ENCODE measurements at regions not wholly inside any gene's neighbourhood (a gene's known extent, or its start where the extent isn't known, plus 50 kb on each side); places are given as distances from the start of the nearest gene placed in this dataset.

GRCh38 chr13:97106323-97106722 lies 112.0 kb upstream of the OXGR1 start:
- ATAC-seq (ENCODE audit: low read depth) (no peak), DNase-seq (no peak)
- POLR2A ChIA-PET = no interaction called here
- intact Hi-C loops (cut with micrococcal nuclease) = no loop called here
- H3K27me3 Mint-ChIP-seq = peaks cover 21% of the 10 kb centered on the region
- no peaks in the 10 kb centered on the region for H3K36me3 Mint-ChIP-seq (ENCODE audit: low read depth)
- H3K4me1 Mint-ChIP-seq = peaks cover 3% of the 10 kb centered on the region
- TF ChIP-seq CTCF (IDR thresholded peaks at IDR 0.05) = no peak
- CTCF ChIA-PET = interaction anchor here (6.2 to 9.4 kb wide), 2 partner anchors 237 to 252 kb away, joined by 79 to 183 read pairs; no protein-coding TSS in a partner anchor
- H3K4me3 Mint-ChIP-seq = no peak overlapping the region
- H3K27ac Mint-ChIP-seq = no peak overlapping the region
- H3K9me3 Mint-ChIP-seq = no peaks in the 10 kb centered on the region

- intact Hi-C loops (cut with micrococcal nuclease) = loop anchor here (2.0 kb wide), 1 partner anchor 551 kb away; no protein-coding TSS in a partner anchor
- Mint-ChIP-seq H3K4me3 (no peak overlapping the region), H3K27me3 (peaks cover 19% of the 10 kb centered on the region), H3K27ac (no peak overlapping the region), H3K36me3 (ENCODE audit: low read depth) (no peaks in the 10 kb centered on the region), H3K9me3 (no peaks in the 10 kb centered on the region), H3K4me1 (peaks cover 3% of the 10 kb centered on the region)
- ChIA-PET CTCF (interaction anchor here (2.1 to 9.4 kb wide), 3 partner anchors 235 to 251 kb away, joined by 8 to 183 read pairs (median 79); no protein-coding TSS in a partner anchor), POLR2A (interaction anchor here (0.6 kb wide), 2 partner anchors 22 to 523 kb away, joined by 3 to 4 read pairs; no protein-coding TSS in a partner anchor)
- no peak for TF ChIP-seq CTCF (IDR thresholded peaks at IDR 0.05)
- DNase-seq = no peak
- no peak for ATAC-seq (ENCODE audit: low read depth)
Measured at GRCh38 chr13:97107815-97108529, 113.7 kb upstream of the OXGR1 start.

- ATAC-seq (ENCODE audit: low read depth) = no peak
Measured at GRCh38 chr13:97108530-97108900, 113.6 kb upstream of the MBNL2 start.

GRCh38 chr13:97109256-97109655 lies 112.9 kb upstream of the MBNL2 start:
- no peak for DNase-seq
- no peaks in the 10 kb centered on the region for H3K36me3 Mint-ChIP-seq (ENCODE audit: low read depth)
- ATAC-seq (ENCODE audit: low read depth) = no peak
- H3K4me1 Mint-ChIP-seq = peaks cover 3% of the 10 kb centered on the region
- H3K9me3 Mint-ChIP-seq = no peaks in the 10 kb centered on the region
- CTCF ChIA-PET = interaction anchor here (1.0 to 9.4 kb wide), 18 partner anchors 8 to 550 kb away, joined by 3 to 183 read pairs (median 6); partner anchors contain the start of gene MBNL2
- peaks cover 19% of the 10 kb centered on the region for H3K27me3 Mint-ChIP-seq
- TF ChIP-seq CTCF (IDR thresholded peaks at IDR 0.05) = no peak
- H3K27ac Mint-ChIP-seq = no peak overlapping the region
- intact Hi-C loops (cut with micrococcal nuclease) = loop anchor here (2.0 kb wide), 1 partner anchor 550 kb away; no protein-coding TSS in a partner anchor
- POLR2A ChIA-PET = interaction anchor here (1.4 kb wide), 1 partner anchor 250 kb away, joined by 5 read pairs; no protein-coding TSS in a partner anchor
- no peak overlapping the region for H3K4me3 Mint-ChIP-seq

More at GRCh38 chr13:97108530-97108900, 113.6 kb upstream of the MBNL2 start:
- intact Hi-C loops (cut with micrococcal nuclease) = loop anchor here (2.0 kb wide), 1 partner anchor 550 kb away; no protein-coding TSS in a partner anchor
- no peak for DNase-seq
- peaks cover 19% of the 10 kb centered on the region for H3K27me3 Mint-ChIP-seq
- CTCF ChIA-PET = interaction anchor here (2.1 to 9.4 kb wide), 3 partner anchors 235 to 250 kb away, joined by 8 to 183 read pairs (median 79); no protein-coding TSS in a partner anchor
- peaks cover 3% of the 10 kb centered on the region for H3K4me1 Mint-ChIP-seq
- no peak overlapping the region for H3K4me3 Mint-ChIP-seq
- POLR2A ChIA-PET = no interaction called here
- no peaks in the 10 kb centered on the region for H3K36me3 Mint-ChIP-seq (ENCODE audit: low read depth)
- H3K27ac Mint-ChIP-seq = no peak overlapping the region
- H3K9me3 Mint-ChIP-seq = no peaks in the 10 kb centered on the region
- no peak for TF ChIP-seq CTCF (IDR thresholded peaks at IDR 0.05)

Measured in activated B cell treated with CpG ODN at 0.5 μM for 24 hours (primary cell).